Caco-2 (cell line): ENCODE measurements at regions not wholly inside any gene's neighbourhood (a gene's known extent, or its start where the extent isn't known, plus 50 kb on each side); places are given as distances from the start of the nearest gene placed in this dataset.

Experiments
- BruUV-seq: library from RNA; stranded (reverse); fragments of 400-500 nt; replicated peaks from 2 replicates; lab custom pipeline; 2021; lab: Mats Ljungman, UMichigan
- CTCF ChIA-PET: fragments of 300-600 bp; sonication (Branson Sonifier 250); formaldehyde crosslinking; loops from one replicate; lab custom pipeline; 2022; ENCODE audit warnings: antibody characterized with exemption; lab: Charles Lee
- POLR2A ChIA-PET: fragments of 300-600 bp; sonication (Branson Sonifier 250); formaldehyde crosslinking; loops from one replicate; lab custom pipeline; 2022; ENCODE audit warnings: antibody characterized with exemption; lab: Charles Lee
- DNase-seq, 2 experiments: peaks; one replicate each; pipeline versions ENCODE4 v3.0.0 to v3.0.0-alpha.2; 2020 to 2022
- H3K27me3 ChIP-seq: replicated peaks from 2 replicates; pipeline ENCODE4 v1.6.0; 2011; ENCODE audit warnings: low read length; ENCODE audit not compliant: control insufficient read depth, insufficient read depth
- H3K36me3 ChIP-seq: 2 replicates; pipeline ENCODE4 v1.5.1; 2011; ENCODE audit warnings: low read length; ENCODE audit not compliant: control insufficient read depth, insufficient read depth
- H3K4me1 ChIP-seq: fragments of 250-450 bp; sonication (Bioruptor Pico); 2 replicates; pipeline ENCODE4 v1.5.1; 2020; ENCODE audit warnings: mild to moderate bottlenecking
- H3K4me3 ChIP-seq: 2 replicates; pipeline ENCODE4 v1.5.1; 2011; ENCODE audit warnings: low read depth, mild to moderate bottlenecking, control low read depth, low read length
- H3K9me3 ChIP-seq: fragments of 250-450 bp; sonication (Bioruptor Pico); 2 replicates; pipeline ENCODE4 v1.5.1; 2020; ENCODE audit warnings: mild to moderate bottlenecking, moderate library complexity
- H3K27ac Mint-ChIP-seq: one replicate; pipeline ENCODE4 v1.8.0; 2022; ENCODE audit warnings: mixed read lengths; ENCODE audit not compliant: unreplicated experiment
- H3K27me3 Mint-ChIP-seq: one replicate; pipeline ENCODE4 v1.8.0; 2022; ENCODE audit warnings: mixed read lengths; ENCODE audit not compliant: insufficient read depth, unreplicated experiment
- H3K36me3 Mint-ChIP-seq: one replicate; pipeline ENCODE4 v1.8.0; 2022; ENCODE audit warnings: mild to moderate bottlenecking, mixed read lengths; ENCODE audit not compliant: insufficient read depth, unreplicated experiment
- H3K4me1 Mint-ChIP-seq: one replicate; pipeline ENCODE4 v1.8.0; 2022; ENCODE audit warnings: low read depth, mixed read lengths; ENCODE audit not compliant: unreplicated experiment
- H3K4me3 Mint-ChIP-seq: one replicate; pipeline ENCODE4 v1.8.0; 2022; ENCODE audit warnings: mild to moderate bottlenecking, moderate library complexity, mixed read lengths; ENCODE audit not compliant: unreplicated experiment
- H3K9me3 Mint-ChIP-seq: one replicate; pipeline ENCODE4 v1.8.0; 2022; ENCODE audit warnings: mixed read lengths; ENCODE audit not compliant: unreplicated experiment
- intact Hi-C: fragments of 100-400 bp; cut with micrococcal nuclease; formaldehyde crosslinking; loops from one replicate; pipeline ENCODE4 v1.10.0; 2022; ENCODE audit not compliant: unreplicated experiment
- TF ChIP-seq, protein P1 (sequence below), 2 experiments: fragments of 200-600 bp in 1 of 2; IDR thresholded peaks; 1 replicate in 1 of 2; 2 replicates in 1 of 2; pipeline versions ENCODE4 v1.5.1 to v1.8.0; 2011 to 2022; ENCODE audit warnings: antibody characterized with exemption in 1 of 2, control low read depth in 1 of 2, inconsistent platforms in 1 of 2, low read depth in 1 of 2, low read length in 1 of 2, mild to moderate bottlenecking in 1 of 2, moderate library complexity in 1 of 2; ENCODE audit not compliant: insufficient read depth in 1 of 2, severe bottlenecking in 1 of 2, unreplicated experiment in 1 of 2

DNA sequence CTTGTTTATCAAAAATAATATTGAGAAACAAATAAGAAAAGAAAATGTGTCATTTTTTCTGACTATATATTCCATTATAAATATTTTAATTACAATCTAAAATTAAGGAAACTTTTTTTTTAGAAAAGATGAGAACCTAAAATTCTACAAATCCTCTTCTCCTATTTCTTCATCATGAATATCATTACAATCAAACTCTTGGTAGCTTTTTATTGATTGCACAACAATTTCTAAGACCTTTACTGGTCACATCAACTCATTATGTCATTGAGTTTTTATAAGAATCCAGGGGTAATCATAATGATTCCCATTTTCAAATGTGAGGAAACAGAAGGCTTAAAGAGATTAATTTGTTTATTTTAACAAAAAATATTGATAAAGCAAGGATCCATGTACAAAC lies 841.0 kb downstream of the FRK start:
- intact Hi-C loops: no loop called here
- TF ChIP-seq, protein P1, sequence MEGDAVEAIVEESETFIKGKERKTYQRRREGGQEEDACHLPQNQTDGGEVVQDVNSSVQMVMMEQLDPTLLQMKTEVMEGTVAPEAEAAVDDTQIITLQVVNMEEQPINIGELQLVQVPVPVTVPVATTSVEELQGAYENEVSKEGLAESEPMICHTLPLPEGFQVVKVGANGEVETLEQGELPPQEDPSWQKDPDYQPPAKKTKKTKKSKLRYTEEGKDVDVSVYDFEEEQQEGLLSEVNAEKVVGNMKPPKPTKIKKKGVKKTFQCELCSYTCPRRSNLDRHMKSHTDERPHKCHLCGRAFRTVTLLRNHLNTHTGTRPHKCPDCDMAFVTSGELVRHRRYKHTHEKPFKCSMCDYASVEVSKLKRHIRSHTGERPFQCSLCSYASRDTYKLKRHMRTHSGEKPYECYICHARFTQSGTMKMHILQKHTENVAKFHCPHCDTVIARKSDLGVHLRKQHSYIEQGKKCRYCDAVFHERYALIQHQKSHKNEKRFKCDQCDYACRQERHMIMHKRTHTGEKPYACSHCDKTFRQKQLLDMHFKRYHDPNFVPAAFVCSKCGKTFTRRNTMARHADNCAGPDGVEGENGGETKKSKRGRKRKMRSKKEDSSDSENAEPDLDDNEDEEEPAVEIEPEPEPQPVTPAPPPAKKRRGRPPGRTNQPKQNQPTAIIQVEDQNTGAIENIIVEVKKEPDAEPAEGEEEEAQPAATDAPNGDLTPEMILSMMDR (IDR thresholded peaks at IDR 0.05; ENCODE audit: insufficient read depth in 1 of 2, low read depth in 1 of 2, low read length in 1 of 2, severe bottlenecking in 1 of 2, unreplicated experiment in 1 of 2): no peak
- Mint-ChIP-seq H3K4me1 (no peaks in the 10 kb centered on the region), H3K9me3 (peaks cover 9% of the 10 kb centered on the region), H3K4me3 (no peak overlapping the region), H3K36me3 (no peaks in the 10 kb centered on the region), H3K27me3 (no peaks in the 10 kb centered on the region), H3K27ac (no peak overlapping the region)
- CTCF ChIA-PET: no interaction called here
- DNase-seq: no peak
- POLR2A ChIA-PET: no interaction called here
- no peaks in the 10 kb centered on the region for H3K27me3 ChIP-seq
- H3K4me3 ChIP-seq: no peak overlapping the region
- no TSS peak for BruUV-seq
- no peaks in the 10 kb centered on the region for H3K9me3 ChIP-seq
- no peaks in the 10 kb centered on the region for H3K36me3 ChIP-seq
- no peaks in the 10 kb centered on the region for H3K4me1 ChIP-seq

DNA sequence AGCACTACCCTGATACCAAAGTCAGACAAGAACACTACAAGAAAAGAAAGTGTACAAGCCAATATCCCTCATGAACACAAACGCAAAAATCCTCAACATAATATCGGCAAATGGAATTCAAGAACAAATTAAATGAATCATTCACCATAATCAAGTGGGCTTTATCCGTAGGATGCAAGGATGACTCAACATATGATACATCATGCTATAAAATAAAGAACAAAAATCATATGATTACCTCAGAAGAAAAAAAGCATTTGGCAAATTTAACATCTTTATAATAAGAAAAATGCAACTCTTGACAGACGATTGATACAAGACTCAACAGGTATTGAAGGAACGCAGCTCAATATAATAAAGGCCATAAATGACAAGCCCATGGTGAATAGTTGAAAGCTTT lies 843.9 kb downstream of the FRK start:
- H3K27me3 Mint-ChIP-seq: no peaks in the 10 kb centered on the region
- H3K9me3 ChIP-seq: no peaks in the 10 kb centered on the region
- H3K27me3 ChIP-seq: no peaks in the 10 kb centered on the region
- no peak overlapping the region for H3K27ac Mint-ChIP-seq
- H3K4me3 Mint-ChIP-seq: no peak overlapping the region
- DNase-seq: no peak
- no peaks in the 10 kb centered on the region for H3K4me1 Mint-ChIP-seq
- no peaks in the 10 kb centered on the region for H3K36me3 Mint-ChIP-seq
- no TSS peak for BruUV-seq
- H3K9me3 Mint-ChIP-seq: peaks cover 21% of the 10 kb centered on the region
- intact Hi-C loops: no loop called here
- H3K36me3 ChIP-seq: no peaks in the 10 kb centered on the region
- no peaks in the 10 kb centered on the region for H3K4me1 ChIP-seq
- CTCF ChIA-PET: no interaction called here
- TF ChIP-seq, protein P1 (IDR thresholded peaks at IDR 0.05; ENCODE audit: insufficient read depth in 1 of 2, low read depth in 1 of 2, low read length in 1 of 2, severe bottlenecking in 1 of 2, unreplicated experiment in 1 of 2): no peak
- no peak overlapping the region for H3K4me3 ChIP-seq
- POLR2A ChIA-PET: no interaction called here

- H3K4me3 ChIP-seq: no peak overlapping the region
- no peak for DNase-seq
- CTCF ChIA-PET: no interaction called here
- no peaks in the 10 kb centered on the region for H3K27me3 Mint-ChIP-seq
- no peaks in the 10 kb centered on the region for H3K9me3 ChIP-seq
- intact Hi-C loops: no loop called here
- H3K27ac Mint-ChIP-seq: no peak overlapping the region
- no peaks in the 10 kb centered on the region for H3K36me3 Mint-ChIP-seq
- no TSS peak for BruUV-seq
- POLR2A ChIA-PET: no interaction called here
- H3K4me1 Mint-ChIP-seq: no peaks in the 10 kb centered on the region
- TF ChIP-seq, protein P1 (IDR thresholded peaks at IDR 0.05; ENCODE audit: insufficient read depth in 1 of 2, low read depth in 1 of 2, low read length in 1 of 2, severe bottlenecking in 1 of 2, unreplicated experiment in 1 of 2): no peak
- no peaks in the 10 kb centered on the region for H3K27me3 ChIP-seq
- no peaks in the 10 kb centered on the region for H3K36me3 ChIP-seq
- no peak overlapping the region for H3K4me3 Mint-ChIP-seq
- H3K9me3 Mint-ChIP-seq: peaks cover 19% of the 10 kb centered on the region
- no peaks in the 10 kb centered on the region for H3K4me1 ChIP-seq
Measured at GRCh38 chr6:115214283-115214682, 846.4 kb downstream of the FRK start.
